Effector memory CD8-positive, alpha-beta T cell (primary cell): ENCODE measurements at regions not wholly inside any gene's neighbourhood (a gene's known extent, or its start where the extent isn't known, plus 50 kb on each side); places are given as distances from the start of the nearest gene placed in this dataset.

ENCODE experiments used
- ATAC-seq: fragments of 150-1000 bp; cut with Tn5 transposase; replicated peaks from 2 replicates; pipeline ENCODE4 v1.10.0; 2021; ENCODE audit warnings: mild to moderate bottlenecking, moderate library complexity
- DNase-seq, 3 experiments: peaks; one replicate each; pipeline ENCODE4 v3.0.0; 2021
- H3K27ac Mint-ChIP-seq, 2 donors: one replicate each; pipeline ENCODE4 v1.8.0; 2022; ENCODE audit warnings: mild to moderate bottlenecking in 2 of 2, mixed read lengths in 2 of 2, moderate library complexity in 2 of 2
- H3K27me3 Mint-ChIP-seq, 2 donors: one replicate each; pipeline ENCODE4 v1.8.0; 2022; ENCODE audit warnings: mixed read lengths in 2 of 2
- H3K36me3 Mint-ChIP-seq: one replicate; pipeline ENCODE4 v1.8.0; 2022; ENCODE audit warnings: mild to moderate bottlenecking, moderate library complexity, mixed read lengths; ENCODE audit not compliant: insufficient read depth
- H3K4me1 Mint-ChIP-seq, 2 donors: one replicate each; pipeline ENCODE4 v1.8.0; 2022; ENCODE audit warnings: low read depth in 2 of 2, mixed read lengths in 2 of 2
- H3K4me3 Mint-ChIP-seq, 2 donors: one replicate each; pipeline ENCODE4 v1.8.0; 2022; ENCODE audit warnings: mild to moderate bottlenecking in 2 of 2, mixed read lengths in 2 of 2, moderate library complexity in 2 of 2
- H3K9me3 Mint-ChIP-seq, 2 donors: one replicate each; pipeline ENCODE4 v1.8.0; 2022; ENCODE audit warnings: mixed read lengths in 2 of 2

DNA sequence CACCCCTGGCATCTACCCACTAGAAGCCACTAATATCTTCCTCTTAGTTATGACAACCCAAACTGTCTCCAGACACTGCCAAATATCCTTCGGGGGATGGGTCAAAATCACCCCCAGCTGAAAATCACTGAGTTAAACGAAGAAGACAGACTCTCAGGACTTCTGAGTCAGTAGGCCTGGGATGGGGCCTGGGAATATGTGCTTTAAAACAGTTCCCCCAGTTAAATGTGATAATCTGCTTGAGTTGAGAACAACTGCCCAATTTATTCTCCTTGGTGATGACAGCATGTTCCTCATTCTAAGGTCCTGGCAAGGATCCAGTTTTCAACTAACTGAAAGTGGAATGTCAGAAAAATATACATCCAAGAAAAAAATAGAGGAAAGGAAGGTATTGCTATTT, 52.4 kb downstream of the CBLL2 start:
- Mint-ChIP-seq H3K4me1 (no peaks in the 10 kb centered on the region), H3K27ac (no peak overlapping the region), H3K9me3 (peaks cover 0 to 3% of the 10 kb centered on the region in 2 donors), H3K27me3 (no peaks in the 10 kb centered on the region), H3K4me3 (no peak overlapping the region), H3K36me3 (no peaks in the 10 kb centered on the region)
- ATAC-seq (no peak), DNase-seq (no peak)

DNA sequence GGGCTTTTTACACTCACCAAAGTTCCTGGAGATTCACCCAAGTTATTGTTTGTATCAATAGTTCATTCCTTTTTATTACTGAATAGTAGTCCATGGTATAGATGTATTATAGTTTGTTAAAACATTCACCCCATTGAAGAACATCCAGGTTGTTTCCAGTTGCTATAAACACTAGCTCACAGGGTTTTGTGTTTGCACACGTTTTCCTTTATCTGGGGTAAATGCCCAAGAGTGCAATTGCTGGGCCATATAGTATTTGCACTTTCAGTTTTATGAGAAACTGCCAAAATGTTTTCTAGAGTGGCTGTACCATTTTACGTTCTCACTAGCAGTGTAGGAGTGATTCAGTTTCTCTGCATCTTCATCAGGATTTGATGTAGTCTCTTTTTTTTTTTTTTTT, 57.1 kb downstream of the CBLL2 start:
- DNase-seq (no peak), ATAC-seq (no peak)
- Mint-ChIP-seq H3K4me3 (no peak overlapping the region), H3K36me3 (no peaks in the 10 kb centered on the region), H3K4me1 (no peaks in the 10 kb centered on the region), H3K9me3 (no peaks in the 10 kb centered on the region), H3K27ac (no peak overlapping the region), H3K27me3 (no peaks in the 10 kb centered on the region)

DNA sequence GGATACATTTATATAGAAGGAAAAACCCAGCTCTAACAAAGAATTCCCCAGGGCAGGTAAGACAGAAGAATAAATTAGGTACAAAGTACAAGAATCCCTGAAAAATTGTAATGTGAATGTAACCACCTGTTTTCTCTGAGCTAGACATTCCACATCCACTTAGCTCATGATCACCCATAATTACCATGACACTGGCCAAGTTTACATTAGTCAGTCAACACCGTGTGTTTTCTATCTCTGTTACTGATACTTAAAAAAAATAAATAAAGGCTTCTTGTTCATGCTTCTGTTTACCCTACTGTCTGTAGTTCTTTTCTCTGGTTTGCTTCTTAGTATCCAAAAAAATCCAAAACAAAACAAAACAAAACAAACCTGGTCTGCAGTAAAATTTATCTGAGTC, 66.0 kb downstream of the CBLL2 start:
- no peaks in the 10 kb centered on the region for H3K4me1 Mint-ChIP-seq
- ATAC-seq (no peak), DNase-seq (no peak)
- no peaks in the 10 kb centered on the region for H3K27me3 Mint-ChIP-seq
- no peaks in the 10 kb centered on the region for H3K36me3 Mint-ChIP-seq
- H3K9me3 Mint-ChIP-seq = peaks cover 0 to 4% of the 10 kb centered on the region in 2 donors
- no peak overlapping the region for H3K27ac Mint-ChIP-seq
- H3K4me3 Mint-ChIP-seq = no peak overlapping the region

- Mint-ChIP-seq H3K27ac (no peak overlapping the region), H3K27me3 (no peaks in the 10 kb centered on the region), H3K36me3 (no peaks in the 10 kb centered on the region), H3K4me3 (no peak overlapping the region), H3K9me3 (peaks cover 0 to 4% of the 10 kb centered on the region in 2 donors), H3K4me1 (no peaks in the 10 kb centered on the region)
- no peak for DNase-seq
- no peak for ATAC-seq
Measured at GRCh38 chrX:22339459-22339858, 66.7 kb downstream of the CBLL2 start.

- peaks cover 0 to 4% of the 10 kb centered on the region in 2 donors for H3K9me3 Mint-ChIP-seq
- no peaks in the 10 kb centered on the region for H3K27me3 Mint-ChIP-seq
- no peaks in the 10 kb centered on the region for H3K4me1 Mint-ChIP-seq
- H3K4me3 Mint-ChIP-seq = no peak overlapping the region
- H3K27ac Mint-ChIP-seq = no peak overlapping the region
- DNase-seq (no peak), ATAC-seq (no peak)
- H3K36me3 Mint-ChIP-seq = no peaks in the 10 kb centered on the region
Measured at GRCh38 chrX:22340022-22340616, 67.4 kb downstream of the CBLL2 start.

GRCh38 chrX:22343192-22343591, 70.5 kb downstream of the CBLL2 start:
- H3K27ac Mint-ChIP-seq = no peak overlapping the region
- H3K4me3 Mint-ChIP-seq = no peak overlapping the region
- H3K9me3 Mint-ChIP-seq = peaks cover 0 to 4% of the 10 kb centered on the region in 2 donors
- no peak for DNase-seq
- no peaks in the 10 kb centered on the region for H3K27me3 Mint-ChIP-seq
- no peaks in the 10 kb centered on the region for H3K4me1 Mint-ChIP-seq
- no peaks in the 10 kb centered on the region for H3K36me3 Mint-ChIP-seq
- ATAC-seq = no peak

GRCh38 chrX:22345884-22346283, 73.2 kb downstream of the CBLL2 start:
- ATAC-seq (no peak), DNase-seq (no peak)
- H3K27ac Mint-ChIP-seq = no peak overlapping the region
- H3K4me1 Mint-ChIP-seq = no peaks in the 10 kb centered on the region
- H3K9me3 Mint-ChIP-seq = peaks cover 0 to 2% of the 10 kb centered on the region in 2 donors
- no peak overlapping the region for H3K4me3 Mint-ChIP-seq
- H3K36me3 Mint-ChIP-seq = no peaks in the 10 kb centered on the region
- H3K27me3 Mint-ChIP-seq = no peaks in the 10 kb centered on the region

- Mint-ChIP-seq H3K4me3 (no peak overlapping the region), H3K9me3 (peaks cover 0 to 2% of the 10 kb centered on the region in 2 donors), H3K4me1 (no peaks in the 10 kb centered on the region), H3K27ac (no peak overlapping the region), H3K27me3 (no peaks in the 10 kb centered on the region), H3K36me3 (no peaks in the 10 kb centered on the region)
- ATAC-seq = no peak
- DNase-seq = no peak
Measured at GRCh38 chrX:22347491-22347890, 74.8 kb downstream of the CBLL2 start.

DNA sequence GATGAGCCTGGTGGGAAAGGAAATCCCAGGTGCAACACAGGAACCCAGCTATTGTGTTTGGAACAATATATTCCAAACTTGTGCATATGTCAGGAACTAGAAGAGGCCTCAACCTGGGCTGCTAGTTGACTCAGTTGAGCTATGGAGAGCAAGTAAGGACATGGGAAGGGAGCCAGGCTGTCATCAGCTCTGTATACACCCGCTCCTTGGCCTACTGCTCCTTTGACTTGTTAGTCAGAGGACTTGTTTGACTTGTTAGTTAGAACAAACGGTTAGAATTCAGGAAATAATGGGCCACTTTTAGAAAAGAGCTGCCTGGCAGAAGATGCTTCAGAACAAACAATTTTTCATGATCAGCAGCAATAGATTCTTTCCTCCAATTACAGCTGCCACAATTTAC, 76.4 kb downstream of the CBLL2 start:
- ATAC-seq = no peak

GRCh38 chrX:22351076-22351475, 78.4 kb downstream of the CBLL2 start:
- Mint-ChIP-seq H3K36me3 (no peaks in the 10 kb centered on the region), H3K4me1 (no peaks in the 10 kb centered on the region), H3K27me3 (no peaks in the 10 kb centered on the region), H3K27ac (no peak overlapping the region), H3K4me3 (no peak overlapping the region), H3K9me3 (peaks cover 0 to 2% of the 10 kb centered on the region in 2 donors)
- DNase-seq = no peak
- ATAC-seq = no peak

More for the DNA sequence above, 76.4 kb downstream of the CBLL2 start:
- DNase-seq = no peak
- peaks cover 0 to 2% of the 10 kb centered on the region in 2 donors for H3K9me3 Mint-ChIP-seq
- H3K4me1 Mint-ChIP-seq = no peaks in the 10 kb centered on the region
- H3K4me3 Mint-ChIP-seq = no peak overlapping the region
- H3K36me3 Mint-ChIP-seq = no peaks in the 10 kb centered on the region
- H3K27ac Mint-ChIP-seq = no peak overlapping the region
- no peaks in the 10 kb centered on the region for H3K27me3 Mint-ChIP-seq

DNA sequence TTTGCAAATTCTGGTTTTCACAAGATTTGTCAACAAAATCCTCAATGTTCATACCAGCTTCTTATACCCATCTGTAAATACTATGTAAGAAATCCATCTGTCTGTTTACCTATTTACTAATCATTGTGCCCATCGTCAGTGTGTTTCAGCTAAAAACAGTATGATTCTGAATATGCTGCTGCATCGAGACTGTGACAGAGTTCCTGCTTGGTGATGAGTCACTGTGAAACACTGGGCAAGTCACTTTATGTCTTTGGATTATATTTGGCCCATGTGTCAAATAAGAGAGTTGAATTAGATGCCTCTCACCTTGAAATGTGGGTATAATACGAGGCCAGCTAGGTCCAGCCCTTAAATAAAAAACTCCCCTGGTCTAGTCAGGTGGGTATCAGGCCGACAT, 79.3 kb downstream of the CBLL2 start:
- DNase-seq (no peak), ATAC-seq (no peak)
- H3K36me3 Mint-ChIP-seq = no peaks in the 10 kb centered on the region
- no peaks in the 10 kb centered on the region for H3K9me3 Mint-ChIP-seq
- no peak overlapping the region for H3K27ac Mint-ChIP-seq
- no peaks in the 10 kb centered on the region for H3K27me3 Mint-ChIP-seq
- no peak overlapping the region for H3K4me3 Mint-ChIP-seq
- H3K4me1 Mint-ChIP-seq = no peaks in the 10 kb centered on the region

- DNase-seq (no peak), ATAC-seq (no peak)
- H3K4me3 Mint-ChIP-seq = no peak overlapping the region
- H3K27me3 Mint-ChIP-seq = no peaks in the 10 kb centered on the region
- no peaks in the 10 kb centered on the region for H3K4me1 Mint-ChIP-seq
- H3K36me3 Mint-ChIP-seq = no peaks in the 10 kb centered on the region
- peaks cover 0 to 6% of the 10 kb centered on the region in 2 donors for H3K9me3 Mint-ChIP-seq
- no peak overlapping the region for H3K27ac Mint-ChIP-seq
Measured at GRCh38 chrX:22357621-22358020, 84.9 kb downstream of the CBLL2 start.

- ATAC-seq (no peak), DNase-seq (no peak)
- H3K4me3 Mint-ChIP-seq = no peak overlapping the region
- H3K4me1 Mint-ChIP-seq = no peaks in the 10 kb centered on the region
- peaks cover 0 to 6% of the 10 kb centered on the region in 2 donors for H3K9me3 Mint-ChIP-seq
- H3K27ac Mint-ChIP-seq = no peak overlapping the region
- no peaks in the 10 kb centered on the region for H3K27me3 Mint-ChIP-seq
- no peaks in the 10 kb centered on the region for H3K36me3 Mint-ChIP-seq
Measured at GRCh38 chrX:22360129-22360528, 87.4 kb downstream of the CBLL2 start.

DNA sequence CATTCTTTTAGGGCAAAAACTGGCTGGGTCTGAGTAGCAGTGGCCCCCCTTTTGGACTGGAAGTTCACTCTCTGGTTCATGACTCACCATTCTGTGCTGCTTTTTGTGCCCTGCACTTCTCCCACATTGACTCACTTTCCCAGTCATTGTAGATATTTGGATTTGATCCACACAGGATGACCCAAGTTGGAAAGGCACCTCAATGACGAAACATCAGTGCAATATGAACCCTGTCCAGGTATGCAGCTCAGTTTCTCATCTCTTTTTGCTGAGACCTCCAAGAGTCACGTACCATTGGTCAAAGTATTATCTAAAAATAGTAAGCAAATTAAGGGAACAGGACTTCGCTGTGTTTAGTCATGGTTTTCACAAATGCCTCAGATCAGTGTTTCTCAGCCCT, 92.7 kb downstream of the CBLL2 start:
- peaks cover 0 to 6% of the 10 kb centered on the region in 2 donors for H3K9me3 Mint-ChIP-seq
- ATAC-seq (no peak), DNase-seq (no peak)
- H3K4me1 Mint-ChIP-seq = no peaks in the 10 kb centered on the region
- H3K27ac Mint-ChIP-seq = no peak overlapping the region
- no peaks in the 10 kb centered on the region for H3K36me3 Mint-ChIP-seq
- H3K27me3 Mint-ChIP-seq = no peaks in the 10 kb centered on the region
- H3K4me3 Mint-ChIP-seq = no peak overlapping the region
